NCI-H1105 treated with DMSO at 0.1 percent for 48 hours (cell line): ENCODE measurements at regions not wholly inside any gene's neighbourhood (a gene's known extent, or its start where the extent isn't known, plus 50 kb on each side); places are given as distances from the start of the nearest gene placed in this dataset.
"Not testable (repeated sequence)": the region's sequence is repeated elsewhere in the genome, so short reads cannot be mapped to it uniquely, and the experiment has no call there.

Source experiments
- DNase-seq: peaks from one replicate; lab custom pipeline; 2025; lab: John Stamatoyannopoulos, UW

DNA sequence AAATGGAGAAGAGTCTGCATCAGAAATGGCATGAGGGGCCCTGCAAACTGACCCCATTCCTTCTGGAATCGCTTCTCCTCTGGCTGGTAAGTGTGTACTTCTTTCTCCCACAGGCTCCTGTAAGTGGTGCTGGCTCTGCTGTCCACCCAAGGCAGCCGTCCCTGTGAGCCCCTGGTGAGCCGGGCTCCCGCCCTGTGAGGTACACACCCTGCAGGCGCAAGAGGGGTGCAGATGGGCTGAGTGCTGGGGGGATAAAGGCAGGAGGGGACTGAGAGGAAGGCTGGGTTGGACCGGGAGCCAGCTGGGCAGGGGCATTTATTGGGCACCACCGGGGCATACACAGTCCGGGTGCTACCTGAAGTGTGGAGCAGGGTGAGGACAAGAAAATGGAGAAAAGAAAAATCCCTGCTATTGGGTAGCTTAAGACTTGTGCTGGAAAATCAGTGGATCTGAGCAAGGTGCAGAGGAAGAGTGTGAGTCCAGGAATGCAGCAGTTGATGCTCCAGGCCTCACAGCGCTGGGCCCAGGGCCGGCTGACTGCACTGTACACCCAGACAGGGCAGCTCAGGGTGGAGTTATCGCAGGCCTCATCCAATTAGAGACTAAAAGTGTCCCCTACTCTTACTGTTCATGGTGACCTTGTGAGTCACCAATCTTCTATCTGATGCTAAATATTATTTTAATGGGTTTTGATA lies 455.1 kb upstream of the B3GAT1 start:
- DNase-seq: no peak

GRCh38 chr11:134866215-134866614 lies 454.2 kb upstream of the B3GAT1 start:
- DNase-seq: no peak

GRCh38 chr11:134864968-134865305 lies 452.9 kb upstream of the B3GAT1 start:
- no peak for DNase-seq

- no peak for DNase-seq
These were observed 452.4 kb upstream of the B3GAT1 start for GRCh38 chr11:134864233-134864967.

DNA sequence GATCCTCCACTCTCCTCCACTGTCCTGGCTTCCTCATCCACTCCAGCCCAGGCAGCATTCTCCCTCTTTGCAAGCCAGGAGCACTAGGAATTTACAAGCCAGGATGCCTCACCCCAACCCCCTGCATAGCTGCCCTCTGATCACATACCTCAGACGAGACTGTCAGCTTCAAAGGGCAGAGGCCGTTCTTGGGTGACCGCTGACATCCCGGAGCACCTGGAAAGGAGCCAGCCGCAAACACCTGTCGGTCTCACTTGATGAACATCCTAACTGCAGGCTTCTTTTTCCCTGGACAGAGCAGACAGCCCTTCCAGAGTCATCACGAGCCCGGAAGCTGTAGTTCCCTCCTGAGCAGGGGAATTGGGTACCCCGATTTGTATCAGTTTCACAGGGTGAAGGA lies 451.3 kb upstream of the B3GAT1 start:
- peak; percentile 28 for DNase-seq

- DNase-seq: no peak
These were observed 450.6 kb upstream of the B3GAT1 start for GRCh38 chr11:134862587-134863195.

DNA sequence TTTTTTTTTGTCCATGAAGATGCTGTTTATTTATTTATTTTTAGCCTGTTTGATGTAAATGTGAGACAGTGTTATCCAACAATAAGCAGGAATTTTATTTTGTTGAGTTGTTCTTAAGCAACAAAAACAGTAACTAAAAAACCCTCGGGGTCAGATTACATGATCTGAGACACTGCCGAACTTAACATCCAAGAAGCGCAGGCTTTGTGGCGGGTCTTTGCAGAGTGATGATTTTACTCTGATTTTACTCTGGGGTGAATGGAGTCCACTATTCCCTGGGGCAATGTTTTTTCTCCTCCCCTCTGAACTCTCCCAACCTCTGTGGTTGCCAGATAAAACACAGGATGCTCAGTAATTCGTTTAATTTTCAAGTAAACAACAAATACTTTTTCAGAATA lies 450.1 kb upstream of the B3GAT1 start:
- no peak for DNase-seq

DNA sequence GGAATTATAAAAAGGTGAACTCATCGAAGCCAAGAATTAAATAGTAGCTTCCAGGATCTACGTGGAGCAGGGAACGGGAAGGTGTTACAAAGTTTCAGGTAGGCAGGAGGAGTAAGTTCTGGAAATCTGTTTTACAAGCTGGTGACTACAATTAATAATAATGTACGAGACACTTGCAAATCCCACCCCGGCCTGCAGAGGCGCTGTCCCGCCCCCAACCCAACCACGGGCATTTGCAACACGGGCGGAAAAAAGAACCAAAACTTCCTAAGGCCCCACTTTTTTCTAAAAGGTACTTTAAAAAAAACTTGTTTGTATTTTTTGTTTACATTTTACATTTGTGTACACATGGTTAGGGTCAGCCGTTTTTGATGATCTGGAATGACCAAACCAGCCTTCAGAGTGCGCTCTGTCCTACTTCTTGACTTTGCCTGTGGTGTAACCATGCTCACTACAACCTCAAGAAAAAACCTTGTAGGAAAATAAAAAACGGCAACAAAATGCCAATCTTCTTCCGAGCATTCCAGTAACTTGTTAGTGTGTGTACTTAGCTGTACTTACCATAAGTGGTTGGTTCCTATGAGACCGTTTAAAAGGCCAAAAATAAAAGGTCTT lies 449.6 kb upstream of the B3GAT1 start:
- DNase-seq: peak; percentile 32

GRCh38 chr11:134858783-134859480 lies 446.9 kb upstream of the B3GAT1 start:
- no peak for DNase-seq

GRCh38 chr11:134857035-134857434 lies 445.0 kb upstream of the B3GAT1 start:
- DNase-seq: no peak

GRCh38 chr11:134856056-134856971 lies 444.3 kb upstream of the B3GAT1 start:
- no peak for DNase-seq

- no peak for DNase-seq
These were observed 442.2 kb upstream of the B3GAT1 start for GRCh38 chr11:134853992-134854991.

DNA sequence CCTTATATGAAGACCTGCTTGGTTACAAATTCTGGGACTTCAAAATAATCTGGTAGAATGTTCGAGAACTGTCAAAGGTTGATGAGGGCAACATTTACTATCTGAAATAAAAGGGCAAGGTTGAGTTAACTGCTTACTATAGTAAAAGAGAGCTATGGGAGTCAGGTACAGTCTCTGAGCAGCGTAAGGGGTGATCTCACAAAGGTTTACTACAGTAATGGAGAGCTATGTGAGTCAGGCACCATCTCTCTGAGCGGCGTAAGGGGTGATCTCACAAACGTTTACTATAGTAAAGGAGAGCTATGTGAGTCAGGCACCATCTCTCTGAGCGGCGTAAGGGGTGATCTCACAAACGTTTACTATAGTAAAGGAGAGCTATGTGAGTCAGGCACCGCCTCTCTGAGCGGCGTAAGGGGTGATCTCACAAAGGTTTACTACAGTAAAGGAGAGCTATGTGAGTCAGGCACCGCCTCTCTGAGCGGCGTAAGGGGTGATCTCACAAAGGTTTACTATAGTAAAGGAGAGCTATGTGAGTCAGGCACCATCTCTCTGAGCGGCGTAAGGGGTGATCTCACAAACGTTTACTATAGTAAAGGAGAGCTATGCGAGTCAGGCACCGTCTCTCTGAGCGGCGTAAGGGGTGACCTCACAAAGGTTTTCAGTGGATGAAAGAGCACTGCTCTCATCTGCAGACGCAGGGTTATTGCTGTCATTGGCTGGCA lies 439.6 kb upstream of the B3GAT1 start:
- DNase-seq: not testable (repeated sequence)

GRCh38 chr11:134850566-134850965 lies 438.5 kb upstream of the B3GAT1 start:
- no peak for DNase-seq

- no peak for DNase-seq
These were observed 437.8 kb upstream of the B3GAT1 start for GRCh38 chr11:134849833-134850232.

DNA sequence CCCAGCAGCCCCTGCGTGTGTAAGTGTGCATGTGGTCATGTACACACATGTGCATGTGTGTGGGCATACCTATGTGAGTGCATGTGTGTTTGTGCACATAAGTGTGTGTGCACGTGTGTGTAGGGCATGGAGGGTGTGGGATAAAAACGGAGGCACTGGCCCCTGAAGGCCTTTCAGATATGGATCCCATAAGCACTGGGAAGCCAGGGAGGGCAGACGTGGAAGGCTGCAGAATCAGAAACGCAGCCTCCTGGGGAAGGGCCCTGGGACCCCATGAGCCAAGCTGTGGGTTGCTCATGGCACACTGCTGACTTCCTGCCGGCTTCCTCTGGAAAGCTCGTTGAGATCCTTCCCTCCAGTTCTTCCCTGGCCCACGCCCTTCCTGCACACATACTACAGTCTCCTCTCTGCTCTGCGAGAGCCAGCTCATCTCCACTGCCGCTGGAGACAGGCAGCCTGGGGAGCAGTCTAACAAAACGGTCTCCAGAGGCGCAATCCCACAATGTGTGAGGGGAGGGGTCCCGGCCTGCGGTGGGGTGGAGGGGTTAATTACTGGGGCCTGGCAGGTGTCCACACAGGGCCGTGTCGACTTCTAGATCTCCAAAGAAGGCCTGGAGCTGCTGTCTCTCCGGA lies 435.2 kb upstream of the B3GAT1 start:
- DNase-seq: no peak

- DNase-seq: no peak
These were observed 434.5 kb upstream of the B3GAT1 start for GRCh38 chr11:134846328-134847082.
